HEK293 (cell line): ENCODE measurements at regions not wholly inside any gene's neighbourhood (a gene's known extent, or its start where the extent isn't known, plus 50 kb on each side); places are given as distances from the start of the nearest gene placed in this dataset.

Experiments
- CTCF ChIA-PET: fragments of 350-600 bp; formaldehyde crosslinking; extraction: SDS; loops from one replicate; lab custom pipeline; 2021; ENCODE audit warnings: antibody characterized with exemption; lab: Yijun Ruan, JAX
- POLR2A ChIA-PET: fragments of 300-600 bp; formaldehyde crosslinking; extraction: SDS; loops from one replicate; lab custom pipeline; 2020; ENCODE audit warnings: antibody characterized with exemption, inconsistent platforms; lab: Yijun Ruan, JAX
- H3K27ac ChIP-seq: fragments of 200-500 bp; sonication (Bioruptor generic); 2 replicates; pipeline ENCODE4 v1.5.1; 2014; ENCODE audit warnings: low read depth, low read length, control low read depth, inconsistent platforms; ENCODE audit errors: extremely low read depth
- H3K36me3 ChIP-seq, 2 experiments: fragments of 200-500 bp in 1 of 2; sonication (Bioruptor generic) in 1 of 2; 1 replicate in 1 of 2; 2 replicates in 1 of 2; pipeline ENCODE4 v1.5.1; 2014 to 2017; ENCODE audit warnings: inconsistent platforms in 2 of 2, low read length in 2 of 2; ENCODE audit not compliant: control insufficient read depth in 2 of 2, insufficient read depth in 1 of 2
- H3K4me1 ChIP-seq: fragments of 200-500 bp; sonication (Bioruptor generic); 2 replicates; pipeline ENCODE4 v1.5.1; 2014; ENCODE audit warnings: mild to moderate bottlenecking, low read length, inconsistent platforms; ENCODE audit not compliant: control insufficient read depth, insufficient read depth
- H3K4me3 ChIP-seq: 2 replicates; pipeline ENCODE4 v1.5.1; 2011; ENCODE audit warnings: low read depth, mild to moderate bottlenecking, control low read depth, low read length, moderate library complexity
- H3K9me3 ChIP-seq: fragments of 200-500 bp; sonication (Bioruptor generic); 2 replicates; pipeline ENCODE4 v1.5.1; 2014; ENCODE audit warnings: low read depth, low read length, inconsistent platforms; ENCODE audit not compliant: control insufficient read depth, insufficient read depth
- EGR2 ChIP-seq: fragments of 450-650 bp; formaldehyde crosslinking; IDR thresholded peaks from 2 replicates; pipeline ENCODE4 v1.5.1; 2016; ENCODE audit warnings: low read depth, missing biosample characterization, missing genetic modification characterization
- OSR2 ChIP-seq: fragments of 450-650 bp; formaldehyde crosslinking; IDR thresholded peaks from 2 replicates; pipeline ENCODE4 v1.5.1; 2016; ENCODE audit warnings: missing biosample characterization, missing genetic modification characterization
- SCRT1 ChIP-seq: fragments of 450-650 bp; formaldehyde crosslinking; IDR thresholded peaks from 2 replicates; pipeline ENCODE4 v1.5.1; 2016; ENCODE audit warnings: missing biosample characterization, missing genetic modification characterization, borderline replicate concordance
- SP2 ChIP-seq: fragments of 450-650 bp; formaldehyde crosslinking; IDR thresholded peaks from 2 replicates; pipeline ENCODE4 v1.5.1; 2016; ENCODE audit warnings: missing biosample characterization, missing genetic modification characterization
- ZBTB17 ChIP-seq: fragments of 450-650 bp; formaldehyde crosslinking; IDR thresholded peaks from 2 replicates; pipeline ENCODE4 v1.5.1; 2016; ENCODE audit warnings: missing biosample characterization, missing genetic modification characterization
- ZFP3 ChIP-seq: fragments of 450-650 bp; formaldehyde crosslinking; IDR thresholded peaks from 2 replicates; pipeline ENCODE4 v1.5.1; 2016; ENCODE audit warnings: low read depth, missing biosample characterization, missing genetic modification characterization
- ZIC2 ChIP-seq: fragments of 450-650 bp; formaldehyde crosslinking; IDR thresholded peaks from 2 replicates; pipeline ENCODE4 v1.5.1; 2016; ENCODE audit warnings: missing biosample characterization, missing genetic modification characterization
- ZNF121 ChIP-seq: fragments of 450-650 bp; formaldehyde crosslinking; IDR thresholded peaks from 2 replicates; pipeline ENCODE4 v1.5.1; 2016; ENCODE audit warnings: missing biosample characterization, missing genetic modification characterization
- ZNF16 ChIP-seq: fragments of 450-650 bp; formaldehyde crosslinking; IDR thresholded peaks from 2 replicates; pipeline ENCODE4 v1.5.1; 2016; ENCODE audit warnings: low read depth, missing biosample characterization, missing genetic modification characterization
- ZNF274 ChIP-seq, 2 experiments: fragments of 200-500 bp in 1 of 2; fragments of 450-650 bp in 1 of 2; sonication (Bioruptor generic) in 1 of 2; formaldehyde crosslinking in 1 of 2; IDR thresholded peaks; 2 replicates each; pipeline versions ENCODE4 v1.5.1 to v1.6.1; 2014 to 2016; ENCODE audit warnings: borderline replicate concordance in 1 of 2, inconsistent platforms in 1 of 2, low read length in 1 of 2, missing biosample characterization in 1 of 2, missing genetic modification characterization in 1 of 2
- ZNF335 ChIP-seq: fragments of 450-650 bp; formaldehyde crosslinking; conservative IDR thresholded peaks from 2 replicates; pipeline ENCODE4 v1.5.1; 2016; ENCODE audit warnings: missing biosample characterization, missing genetic modification characterization
- TF ChIP-seq, protein P1 (sequence below): fragments of 450-650 bp; formaldehyde crosslinking; IDR thresholded peaks from 2 replicates; pipeline ENCODE4 v1.5.1; 2016; ENCODE audit warnings: missing biosample characterization, missing genetic modification characterization
- TF ChIP-seq, protein P2 (sequence below): fragments of 450-650 bp; formaldehyde crosslinking; IDR thresholded peaks from 2 replicates; pipeline ENCODE4 v1.5.0; 2017; ENCODE audit warnings: missing biosample characterization, missing genetic modification characterization, borderline replicate concordance
- TF ChIP-seq, protein P3 (sequence below): fragments of 450-650 bp; formaldehyde crosslinking; IDR thresholded peaks from 2 replicates; pipeline ENCODE4 v1.5.1; 2016; ENCODE audit warnings: missing biosample characterization, missing genetic modification characterization
- TF ChIP-seq, protein P4 (sequence below): fragments of 450-650 bp; formaldehyde crosslinking; IDR thresholded peaks from 2 replicates; pipeline ENCODE4 v1.5.1; 2017; ENCODE audit warnings: missing biosample characterization, missing genetic modification characterization
- TF ChIP-seq, protein P5 (sequence below): fragments of 450-650 bp; IDR thresholded peaks from 2 replicates; pipeline ENCODE4 v1.5.1; 2018; ENCODE audit warnings: missing biosample characterization, mild to moderate bottlenecking, missing genetic modification characterization
- TF ChIP-seq, protein P6 (sequence below): fragments of 450-650 bp; formaldehyde crosslinking; IDR thresholded peaks from 2 replicates; pipeline ENCODE4 v1.5.1; 2017; ENCODE audit warnings: missing biosample characterization, missing genetic modification characterization

DNA sequence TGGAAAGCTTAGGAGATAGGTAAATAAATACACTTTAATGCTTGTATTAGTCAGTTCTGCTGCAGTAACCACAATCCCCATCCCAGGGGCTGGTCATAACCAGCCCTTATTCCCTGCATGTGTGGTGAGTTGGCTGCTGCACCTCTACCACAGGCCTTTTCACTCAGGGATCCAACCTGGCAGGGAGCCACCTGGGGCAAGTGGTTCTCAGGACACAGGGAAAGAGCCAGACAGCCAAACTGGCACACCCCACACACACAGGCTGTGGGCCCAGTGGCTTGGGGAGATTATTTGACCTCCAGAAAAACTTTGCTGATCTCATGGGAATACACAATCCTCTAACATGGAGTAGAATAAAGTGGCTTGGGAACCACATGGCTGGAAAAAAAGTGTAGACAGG, 400.0 kb upstream of the RNF32 start (continued):
- TF ChIP-seq, protein P1, sequence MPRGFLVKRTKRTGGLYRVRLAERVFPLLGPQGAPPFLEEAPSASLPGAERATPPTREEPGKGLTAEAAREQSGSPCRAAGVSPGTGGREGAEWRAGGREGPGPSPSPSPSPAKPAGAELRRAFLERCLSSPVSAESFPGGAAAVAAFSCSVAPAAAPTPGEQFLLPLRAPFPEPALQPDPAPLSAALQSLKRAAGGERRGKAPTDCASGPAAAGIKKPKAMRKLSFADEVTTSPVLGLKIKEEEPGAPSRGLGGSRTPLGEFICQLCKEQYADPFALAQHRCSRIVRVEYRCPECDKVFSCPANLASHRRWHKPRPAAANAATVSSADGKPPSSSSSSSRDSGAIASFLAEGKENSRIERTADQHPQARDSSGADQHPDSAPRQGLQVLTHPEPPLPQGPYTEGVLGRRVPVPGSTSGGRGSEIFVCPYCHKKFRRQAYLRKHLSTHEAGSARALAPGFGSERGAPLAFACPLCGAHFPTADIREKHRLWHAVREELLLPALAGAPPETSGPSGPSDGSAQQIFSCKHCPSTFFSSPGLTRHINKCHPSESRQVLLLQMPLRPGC, result no peak
- TF ChIP-seq, protein P2, sequence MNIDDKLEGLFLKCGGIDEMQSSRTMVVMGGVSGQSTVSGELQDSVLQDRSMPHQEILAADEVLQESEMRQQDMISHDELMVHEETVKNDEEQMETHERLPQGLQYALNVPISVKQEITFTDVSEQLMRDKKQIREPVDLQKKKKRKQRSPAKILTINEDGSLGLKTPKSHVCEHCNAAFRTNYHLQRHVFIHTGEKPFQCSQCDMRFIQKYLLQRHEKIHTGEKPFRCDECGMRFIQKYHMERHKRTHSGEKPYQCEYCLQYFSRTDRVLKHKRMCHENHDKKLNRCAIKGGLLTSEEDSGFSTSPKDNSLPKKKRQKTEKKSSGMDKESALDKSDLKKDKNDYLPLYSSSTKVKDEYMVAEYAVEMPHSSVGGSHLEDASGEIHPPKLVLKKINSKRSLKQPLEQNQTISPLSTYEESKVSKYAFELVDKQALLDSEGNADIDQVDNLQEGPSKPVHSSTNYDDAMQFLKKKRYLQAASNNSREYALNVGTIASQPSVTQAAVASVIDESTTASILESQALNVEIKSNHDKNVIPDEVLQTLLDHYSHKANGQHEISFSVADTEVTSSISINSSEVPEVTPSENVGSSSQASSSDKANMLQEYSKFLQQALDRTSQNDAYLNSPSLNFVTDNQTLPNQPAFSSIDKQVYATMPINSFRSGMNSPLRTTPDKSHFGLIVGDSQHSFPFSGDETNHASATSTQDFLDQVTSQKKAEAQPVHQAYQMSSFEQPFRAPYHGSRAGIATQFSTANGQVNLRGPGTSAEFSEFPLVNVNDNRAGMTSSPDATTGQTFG (tag by site-specific recombination), result no peak
- TF ChIP-seq, protein P3, sequence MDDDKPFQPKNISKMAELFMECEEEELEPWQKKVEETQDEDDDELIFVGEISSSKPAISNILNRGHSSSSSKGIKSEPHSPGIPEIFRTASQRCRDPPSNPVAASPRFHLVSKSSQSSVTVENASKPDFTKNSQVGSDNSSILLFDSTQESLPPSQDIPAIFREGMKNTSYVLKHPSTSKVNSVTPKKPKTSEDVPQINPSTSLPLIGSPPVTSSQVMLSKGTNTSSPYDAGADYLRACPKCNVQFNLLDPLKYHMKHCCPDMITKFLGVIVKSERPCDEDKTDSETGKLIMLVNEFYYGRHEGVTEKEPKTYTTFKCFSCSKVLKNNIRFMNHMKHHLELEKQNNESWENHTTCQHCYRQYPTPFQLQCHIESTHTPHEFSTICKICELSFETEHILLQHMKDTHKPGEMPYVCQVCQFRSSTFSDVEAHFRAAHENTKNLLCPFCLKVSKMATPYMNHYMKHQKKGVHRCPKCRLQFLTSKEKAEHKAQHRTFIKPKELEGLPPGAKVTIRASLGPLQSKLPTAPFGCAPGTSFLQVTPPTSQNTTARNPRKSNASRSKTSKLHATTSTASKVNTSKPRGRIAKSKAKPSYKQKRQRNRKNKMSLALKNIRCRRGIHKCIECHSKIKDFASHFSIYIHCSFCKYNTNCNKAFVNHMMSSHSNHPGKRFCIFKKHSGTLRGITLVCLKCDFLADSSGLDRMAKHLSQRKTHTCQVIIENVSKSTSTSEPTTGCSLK, result no peak
- TF ChIP-seq, protein P4, sequence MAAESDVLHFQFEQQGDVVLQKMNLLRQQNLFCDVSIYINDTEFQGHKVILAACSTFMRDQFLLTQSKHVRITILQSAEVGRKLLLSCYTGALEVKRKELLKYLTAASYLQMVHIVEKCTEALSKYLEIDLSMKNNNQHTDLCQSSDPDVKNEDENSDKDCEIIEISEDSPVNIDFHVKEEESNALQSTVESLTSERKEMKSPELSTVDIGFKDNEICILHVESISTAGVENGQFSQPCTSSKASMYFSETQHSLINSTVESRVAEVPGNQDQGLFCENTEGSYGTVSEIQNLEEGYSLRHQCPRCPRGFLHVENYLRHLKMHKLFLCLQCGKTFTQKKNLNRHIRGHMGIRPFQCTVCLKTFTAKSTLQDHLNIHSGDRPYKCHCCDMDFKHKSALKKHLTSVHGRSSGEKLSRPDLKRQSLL, result no peak
- TF ChIP-seq SP2 (tag by site-specific recombination), result no peak
- TF ChIP-seq SCRT1, result no peak
- TF ChIP-seq, protein P5, sequence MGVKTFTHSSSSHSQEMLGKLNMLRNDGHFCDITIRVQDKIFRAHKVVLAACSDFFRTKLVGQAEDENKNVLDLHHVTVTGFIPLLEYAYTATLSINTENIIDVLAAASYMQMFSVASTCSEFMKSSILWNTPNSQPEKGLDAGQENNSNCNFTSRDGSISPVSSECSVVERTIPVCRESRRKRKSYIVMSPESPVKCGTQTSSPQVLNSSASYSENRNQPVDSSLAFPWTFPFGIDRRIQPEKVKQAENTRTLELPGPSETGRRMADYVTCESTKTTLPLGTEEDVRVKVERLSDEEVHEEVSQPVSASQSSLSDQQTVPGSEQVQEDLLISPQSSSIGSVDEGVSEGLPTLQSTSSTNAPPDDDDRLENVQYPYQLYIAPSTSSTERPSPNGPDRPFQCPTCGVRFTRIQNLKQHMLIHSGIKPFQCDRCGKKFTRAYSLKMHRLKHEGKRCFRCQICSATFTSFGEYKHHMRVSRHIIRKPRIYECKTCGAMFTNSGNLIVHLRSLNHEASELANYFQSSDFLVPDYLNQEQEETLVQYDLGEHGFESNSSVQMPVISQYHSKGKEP, result no peak
- TF ChIP-seq, protein P6, sequence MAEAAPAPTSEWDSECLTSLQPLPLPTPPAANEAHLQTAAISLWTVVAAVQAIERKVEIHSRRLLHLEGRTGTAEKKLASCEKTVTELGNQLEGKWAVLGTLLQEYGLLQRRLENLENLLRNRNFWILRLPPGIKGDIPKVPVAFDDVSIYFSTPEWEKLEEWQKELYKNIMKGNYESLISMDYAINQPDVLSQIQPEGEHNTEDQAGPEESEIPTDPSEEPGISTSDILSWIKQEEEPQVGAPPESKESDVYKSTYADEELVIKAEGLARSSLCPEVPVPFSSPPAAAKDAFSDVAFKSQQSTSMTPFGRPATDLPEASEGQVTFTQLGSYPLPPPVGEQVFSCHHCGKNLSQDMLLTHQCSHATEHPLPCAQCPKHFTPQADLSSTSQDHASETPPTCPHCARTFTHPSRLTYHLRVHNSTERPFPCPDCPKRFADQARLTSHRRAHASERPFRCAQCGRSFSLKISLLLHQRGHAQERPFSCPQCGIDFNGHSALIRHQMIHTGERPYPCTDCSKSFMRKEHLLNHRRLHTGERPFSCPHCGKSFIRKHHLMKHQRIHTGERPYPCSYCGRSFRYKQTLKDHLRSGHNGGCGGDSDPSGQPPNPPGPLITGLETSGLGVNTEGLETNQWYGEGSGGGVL (tag by site-specific recombination), result no peak
- no peak for TF ChIP-seq ZNF16 (tag by site-specific recombination)
- TF ChIP-seq, all 188 proteins: peak for 0

DNA sequence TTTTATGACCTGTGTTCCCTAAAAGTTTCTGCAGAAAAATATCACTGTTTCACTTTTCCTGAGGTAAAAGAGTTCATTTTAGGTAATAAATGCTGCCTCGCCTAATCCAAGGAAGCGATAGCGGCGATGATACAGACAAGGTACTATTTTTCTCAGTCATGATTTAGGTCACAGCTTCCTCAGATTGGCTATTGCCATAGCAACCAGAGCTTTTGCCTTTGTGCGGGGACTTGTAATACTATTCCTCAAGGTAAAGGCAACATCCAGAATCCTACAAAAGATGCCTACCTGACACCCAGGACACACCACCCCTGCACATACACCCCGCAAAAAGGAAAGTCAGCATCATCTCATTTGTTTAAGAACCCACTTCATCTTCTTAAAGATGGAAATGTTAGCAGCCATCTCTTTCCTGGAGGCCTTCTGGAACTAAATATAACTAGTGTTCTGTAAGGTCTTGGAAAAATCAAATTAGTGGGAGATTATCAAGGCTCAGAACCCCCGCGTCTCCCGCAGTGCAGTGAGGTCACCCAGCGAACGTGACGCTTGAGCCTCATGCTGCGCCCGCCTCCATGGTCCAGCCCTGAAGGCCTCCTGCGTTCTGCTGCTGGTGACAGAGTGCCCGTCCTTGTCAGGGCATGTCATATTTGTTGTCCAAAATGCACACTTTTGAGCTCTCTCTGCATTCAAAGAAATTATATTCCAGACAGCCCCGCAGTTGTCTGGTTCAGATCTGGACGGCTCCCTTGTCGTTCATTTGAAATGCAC, 402.0 kb upstream of the RNF32 start:
- Histone ChIP-seq H3K4me1 (no peaks in the 10 kb centered on the region), H3K4me3 (no peak overlapping the region), H3K36me3 (no peaks in the 10 kb centered on the region), H3K9me3 (no peaks in the 10 kb centered on the region), H3K27ac (no peak overlapping the region)
- POLR2A ChIA-PET, result no interaction called here
- CTCF ChIA-PET, result no interaction called here
- TF ChIP-seq, protein P6 (tag by site-specific recombination), result no peak
- TF ChIP-seq ZBTB17 (tag by site-specific recombination), result no peak
- TF ChIP-seq, protein P2 (tag by site-specific recombination), result no peak
- TF ChIP-seq OSR2, result no peak
- TF ChIP-seq ZFP3 (tag by site-specific recombination), result no peak
- TF ChIP-seq ZIC2 (tag by site-specific recombination), result no peak
- no peak for TF ChIP-seq EGR2 (tag by site-specific recombination)
- no peak for TF ChIP-seq ZNF274 (IDR thresholded peaks at IDR 0.05; ENCODE audit: low read length)
- TF ChIP-seq ZNF274 (tag by site-specific recombination; IDR thresholded peaks at IDR 0.05; ENCODE audit: borderline replicate concordance), result no peak
- TF ChIP-seq ZNF121, result no peak
- no peak for TF ChIP-seq ZNF335
